ENCODE measurements at regions not wholly inside any gene's neighbourhood (a gene's known extent, or its start where the extent isn't known, plus 50 kb on each side); places are given as distances from the start of the nearest gene placed in this dataset.

GRCh38 chr5:34570721-34571676 is 85.1 kb upstream of the RAI14 start:
- no peak for DNase-seq

GRCh38 chr5:34571677-34572041 is 84.5 kb upstream of the RAI14 start:
- no peak for DNase-seq

- no peak for DNase-seq
These were observed 81.1 kb upstream of the RAI14 start for GRCh38 chr5:34574936-34575467.

GRCh38 chr5:34576891-34577666 is 79.0 kb upstream of the RAI14 start:
- no peak for DNase-seq

GRCh38 chr5:34578962-34579361 is 77.2 kb upstream of the RAI14 start:
- no peak for DNase-seq

- DNase-seq: no peak
These were observed 75.1 kb upstream of the RAI14 start for GRCh38 chr5:34580983-34581382.

GRCh38 chr5:34582371-34582770 is 73.8 kb upstream of the RAI14 start:
- DNase-seq: no peak

- no peak for DNase-seq
These were observed 73.0 kb upstream of the RAI14 start for GRCh38 chr5:34583167-34583566.

GRCh38 chr5:34584165-34584564 is 72.0 kb upstream of the RAI14 start:
- no peak for DNase-seq

GRCh38 chr5:34585601-34586104 is 70.5 kb upstream of the RAI14 start:
- no peak for DNase-seq

- no peak for DNase-seq
These were observed 69.8 kb upstream of the RAI14 start for GRCh38 chr5:34586117-34586885.

- no peak for DNase-seq
These were observed 68.5 kb upstream of the RAI14 start for GRCh38 chr5:34587355-34588241.

- DNase-seq: no peak
These were observed 66.3 kb upstream of the RAI14 start for GRCh38 chr5:34589832-34590231.

GRCh38 chr5:34591723-34592122 is 64.4 kb upstream of the RAI14 start:
- no peak for DNase-seq

GRCh38 chr5:34597034-34598027 is 58.8 kb upstream of the RAI14 start:
- no peak for DNase-seq

GRCh38 chr5:34598177-34598794 is 57.8 kb upstream of the RAI14 start:
- no peak for DNase-seq

- DNase-seq: no peak
These were observed 56.5 kb upstream of the RAI14 start for GRCh38 chr5:34599471-34600117.

GRCh38 chr5:34600118-34600493 is 56.0 kb upstream of the RAI14 start:
- no peak for DNase-seq

- no peak for DNase-seq
These were observed 52.8 kb upstream of the RAI14 start for GRCh38 chr5:34603378-34603777.

Measured in CD4-positive, alpha-beta T cell treated with Interleukin-4 for 4 hours (primary cell).